HCT116 (cell line): ENCODE measurements at regions not wholly inside any gene's neighbourhood (a gene's known extent, or its start where the extent isn't known, plus 50 kb on each side); places are given as distances from the start of the nearest gene placed in this dataset.

Experiments used
- POLR2A ChIP-seq: IDR thresholded peaks from 2 replicates; pipeline ENCODE4 v1.7.0; 2011; ENCODE audit warnings: borderline replicate concordance; ENCODE audit not compliant: insufficient read depth, insufficient read length; ENCODE audit errors: extremely low read depth
- RAD21 ChIP-seq: IDR thresholded peaks from 2 replicates; pipeline ENCODE4 v1.6.1; 2012; ENCODE audit warnings: low read depth, mild to moderate bottlenecking
- YY1 ChIP-seq: IDR thresholded peaks from 2 replicates; pipeline ENCODE4 v1.6.1; 2011; ENCODE audit warnings: low read length, low read depth, moderate library complexity, mild to moderate bottlenecking; ENCODE audit not compliant: insufficient replicate concordance; ENCODE audit errors: extremely low read depth
- TF ChIP-seq, protein P1 (sequence below), 3 experiments: fragments of 200-600 bp in 1 of 3; sonication (generic) in 1 of 3; IDR thresholded peaks in 2 of 3; conservative IDR thresholded peaks in 1 of 3; 2 replicates each; pipeline ENCODE4 v1.5.1; 2012 to 2017; ENCODE audit warnings: low read depth in 2 of 3, low read length in 2 of 3, antibody characterized with exemption in 1 of 3, borderline replicate concordance in 1 of 3, control low read depth in 1 of 3, mild to moderate bottlenecking in 1 of 3, mixed read lengths in 1 of 3, mixed run types in 1 of 3, moderate library complexity in 1 of 3; ENCODE audit not compliant: insufficient read depth in 1 of 3
- TF ChIP-seq, protein P2 (sequence below): IDR thresholded peaks from 2 replicates; pipeline ENCODE4 v1.6.1; 2011; ENCODE audit warnings: mild to moderate bottlenecking, low read length, moderate library complexity; ENCODE audit not compliant: insufficient replicate concordance; ENCODE audit errors: extremely low read depth
- TF ChIP-seq, protein P3 (sequence below): IDR thresholded peaks from 2 replicates; pipeline ENCODE4 v1.6.1; 2012

DNA sequence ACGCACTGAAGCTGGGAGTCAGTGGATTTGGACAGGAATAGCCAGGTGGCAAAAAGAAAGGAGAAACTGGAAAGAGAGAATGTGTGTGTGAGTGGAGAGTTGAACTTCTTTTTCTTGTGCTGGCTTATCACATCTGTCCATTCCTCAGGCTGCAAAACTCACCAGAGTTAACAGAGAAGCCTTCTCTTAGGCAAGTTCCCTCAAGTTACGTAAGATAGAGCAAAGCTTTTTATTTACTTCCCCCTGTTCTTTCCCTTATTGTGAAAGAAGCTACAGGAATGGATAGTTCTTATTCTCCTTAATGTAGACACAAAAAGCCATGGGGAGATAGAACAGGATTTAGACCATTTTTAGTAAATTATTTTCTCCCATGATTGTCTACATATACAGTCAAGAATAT, 188.6 kb downstream of the BMP2 start:
- TF ChIP-seq, protein P1, sequence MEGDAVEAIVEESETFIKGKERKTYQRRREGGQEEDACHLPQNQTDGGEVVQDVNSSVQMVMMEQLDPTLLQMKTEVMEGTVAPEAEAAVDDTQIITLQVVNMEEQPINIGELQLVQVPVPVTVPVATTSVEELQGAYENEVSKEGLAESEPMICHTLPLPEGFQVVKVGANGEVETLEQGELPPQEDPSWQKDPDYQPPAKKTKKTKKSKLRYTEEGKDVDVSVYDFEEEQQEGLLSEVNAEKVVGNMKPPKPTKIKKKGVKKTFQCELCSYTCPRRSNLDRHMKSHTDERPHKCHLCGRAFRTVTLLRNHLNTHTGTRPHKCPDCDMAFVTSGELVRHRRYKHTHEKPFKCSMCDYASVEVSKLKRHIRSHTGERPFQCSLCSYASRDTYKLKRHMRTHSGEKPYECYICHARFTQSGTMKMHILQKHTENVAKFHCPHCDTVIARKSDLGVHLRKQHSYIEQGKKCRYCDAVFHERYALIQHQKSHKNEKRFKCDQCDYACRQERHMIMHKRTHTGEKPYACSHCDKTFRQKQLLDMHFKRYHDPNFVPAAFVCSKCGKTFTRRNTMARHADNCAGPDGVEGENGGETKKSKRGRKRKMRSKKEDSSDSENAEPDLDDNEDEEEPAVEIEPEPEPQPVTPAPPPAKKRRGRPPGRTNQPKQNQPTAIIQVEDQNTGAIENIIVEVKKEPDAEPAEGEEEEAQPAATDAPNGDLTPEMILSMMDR (IDR thresholded peaks at IDR 0.05 in 2 of 3, conservative IDR thresholded peaks at IDR 0.05 in 1 of 3; ENCODE audit: borderline replicate concordance in 1 of 3, insufficient read depth in 1 of 3, low read depth in 2 of 3, low read length in 2 of 3): no peak
- TF ChIP-seq RAD21 (no peak), YY1 (no peak), POLR2A (no peak)
- TF ChIP-seq, protein P2, sequence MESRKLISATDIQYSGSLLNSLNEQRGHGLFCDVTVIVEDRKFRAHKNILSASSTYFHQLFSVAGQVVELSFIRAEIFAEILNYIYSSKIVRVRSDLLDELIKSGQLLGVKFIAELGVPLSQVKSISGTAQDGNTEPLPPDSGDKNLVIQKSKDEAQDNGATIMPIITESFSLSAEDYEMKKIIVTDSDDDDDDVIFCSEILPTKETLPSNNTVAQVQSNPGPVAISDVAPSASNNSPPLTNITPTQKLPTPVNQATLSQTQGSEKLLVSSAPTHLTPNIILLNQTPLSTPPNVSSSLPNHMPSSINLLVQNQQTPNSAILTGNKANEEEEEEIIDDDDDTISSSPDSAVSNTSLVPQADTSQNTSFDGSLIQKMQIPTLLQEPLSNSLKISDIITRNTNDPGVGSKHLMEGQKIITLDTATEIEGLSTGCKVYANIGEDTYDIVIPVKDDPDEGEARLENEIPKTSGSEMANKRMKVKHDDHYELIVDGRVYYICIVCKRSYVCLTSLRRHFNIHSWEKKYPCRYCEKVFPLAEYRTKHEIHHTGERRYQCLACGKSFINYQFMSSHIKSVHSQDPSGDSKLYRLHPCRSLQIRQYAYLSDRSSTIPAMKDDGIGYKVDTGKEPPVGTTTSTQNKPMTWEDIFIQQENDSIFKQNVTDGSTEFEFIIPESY: no peak
- TF ChIP-seq, protein P3, sequence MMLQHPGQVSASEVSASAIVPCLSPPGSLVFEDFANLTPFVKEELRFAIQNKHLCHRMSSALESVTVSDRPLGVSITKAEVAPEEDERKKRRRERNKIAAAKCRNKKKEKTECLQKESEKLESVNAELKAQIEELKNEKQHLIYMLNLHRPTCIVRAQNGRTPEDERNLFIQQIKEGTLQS: no peak
